Activated T-helper 1 cell treated with anti-CD3 and anti-CD28 coated beads, Interleukin-12 subunit alpha, Interleukin-12 subunit beta, Interleukin-2, Interleukin-4 antibody, amounts not matched to agents 30 ng/mL and 10 ng/mL and 1 ng/mL, durations not matched to agents 14 hours and 24 hours and 36 hours (primary cell): ENCODE measurements at regions not wholly inside any gene's neighbourhood (a gene's known extent, or its start where the extent isn't known, plus 50 kb on each side); places are given as distances from the start of the nearest gene placed in this dataset.
"Not testable (repeated sequence)": the region's sequence is repeated elsewhere in the genome, so short reads cannot be mapped to it uniquely, and the experiment has no call there.

Experiments
- DNase-seq: peaks from one replicate; pipeline ENCODE4 v3.0.0; 2021; ENCODE audit warnings: low spot score
- H3K27ac Mint-ChIP-seq: one replicate; pipeline ENCODE4 v1.8.0; 2021; ENCODE audit warnings: mild to moderate bottlenecking, mixed read lengths
- H3K27me3 Mint-ChIP-seq: one replicate; pipeline ENCODE4 v1.8.0; 2022; ENCODE audit warnings: mild to moderate bottlenecking, moderate library complexity, mixed read lengths; ENCODE audit not compliant: insufficient read depth
- H3K36me3 Mint-ChIP-seq: one replicate; pipeline ENCODE4 v1.8.0; 2021; ENCODE audit warnings: low read depth, mixed read lengths
- H3K4me1 Mint-ChIP-seq: one replicate; pipeline ENCODE4 v1.8.0; 2021; ENCODE audit warnings: low read depth, mixed read lengths
- H3K4me3 Mint-ChIP-seq: one replicate; pipeline ENCODE4 v1.8.0; 2021; ENCODE audit warnings: mild to moderate bottlenecking, moderate library complexity, mixed read lengths
- H3K9me3 Mint-ChIP-seq: one replicate; pipeline ENCODE4 v1.8.0; 2021; ENCODE audit warnings: mixed read lengths
- intact Hi-C: fragments of 100-400 bp; cut with micrococcal nuclease; formaldehyde crosslinking; loops from one replicate; pipeline ENCODE4 v1.15.1; 2024

- Mint-ChIP-seq H3K9me3 (peaks cover 23% of the 10 kb centered on the region), H3K36me3 (no peaks in the 10 kb centered on the region), H3K4me3 (no peak overlapping the region), H3K27ac (no peak overlapping the region), H3K27me3 (no peaks in the 10 kb centered on the region), H3K4me1 (no peaks in the 10 kb centered on the region)
- intact Hi-C loops = no loop called here
- DNase-seq = no peak
Observed at GRCh38 chr4:63080934-63081333, 1328.3 kb downstream of the TECRL start.

DNA sequence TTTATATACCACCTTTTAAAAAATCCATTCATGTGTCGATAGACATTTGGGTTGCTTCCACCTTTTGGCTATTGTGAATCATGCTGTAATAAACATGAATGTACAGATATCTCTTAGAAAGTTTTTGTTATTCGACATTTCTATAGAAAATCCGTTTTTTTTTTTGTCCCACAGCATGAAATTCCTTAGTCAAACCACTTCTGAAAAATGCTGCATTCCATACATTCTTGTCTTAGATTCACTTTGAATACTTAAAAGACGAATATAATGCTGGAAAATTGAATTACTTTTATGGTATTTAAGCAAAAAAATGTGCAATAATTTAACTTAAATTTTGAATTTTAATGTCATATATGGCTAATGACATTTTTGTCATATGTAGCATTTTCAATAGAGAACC is 1345.5 kb downstream of the TECRL start:
- Mint-ChIP-seq H3K4me1 (no peaks in the 10 kb centered on the region), H3K27me3 (no peaks in the 10 kb centered on the region), H3K36me3 (no peaks in the 10 kb centered on the region), H3K27ac (no peak overlapping the region), H3K9me3 (peaks cover 15% of the 10 kb centered on the region), H3K4me3 (no peak overlapping the region)
- DNase-seq = no peak
- intact Hi-C loops = no loop called here

- intact Hi-C loops, H3K27ac Mint-ChIP-seq, DNase-seq, H3K9me3 Mint-ChIP-seq, H3K4me1 Mint-ChIP-seq, H3K4me3 Mint-ChIP-seq, H3K27me3 Mint-ChIP-seq, H3K36me3 Mint-ChIP-seq: not testable (repeated sequence)
Observed at GRCh38 chr4:63062891-63063290, 1346.4 kb downstream of the TECRL start.

DNA sequence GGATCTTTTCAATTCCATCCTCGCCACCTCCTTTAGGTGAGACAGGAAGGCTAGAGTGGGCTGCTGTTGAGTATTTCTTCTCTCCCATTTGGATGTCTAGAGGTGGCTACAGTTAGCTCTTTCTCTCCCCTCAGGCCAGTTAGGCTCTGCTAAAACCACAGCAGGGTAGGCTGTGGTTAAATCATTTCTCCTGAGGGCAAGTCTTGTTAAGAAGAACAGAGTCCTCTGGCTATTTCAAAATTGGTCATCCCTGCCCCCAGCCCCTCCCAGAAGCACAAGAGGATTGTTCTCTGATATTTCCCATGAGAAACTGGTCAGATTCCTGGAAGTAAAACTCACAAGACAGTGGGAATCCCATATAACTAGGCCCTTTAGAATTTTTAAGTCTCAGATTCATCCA is 1359.5 kb downstream of the TECRL start:
- Mint-ChIP-seq H3K4me1 (no peaks in the 10 kb centered on the region), H3K4me3 (no peak overlapping the region), H3K9me3 (peaks cover 15% of the 10 kb centered on the region), H3K27ac (no peak overlapping the region), H3K36me3 (no peaks in the 10 kb centered on the region), H3K27me3 (no peaks in the 10 kb centered on the region)
- no peak for DNase-seq
- intact Hi-C loops = no loop called here

GRCh38 chr4:63049278-63049677 is 1360.0 kb downstream of the TECRL start:
- no peaks in the 10 kb centered on the region for H3K27me3 Mint-ChIP-seq
- H3K36me3 Mint-ChIP-seq = no peaks in the 10 kb centered on the region
- H3K9me3 Mint-ChIP-seq = peaks cover 15% of the 10 kb centered on the region
- no peak overlapping the region for H3K27ac Mint-ChIP-seq
- DNase-seq = no peak
- no peaks in the 10 kb centered on the region for H3K4me1 Mint-ChIP-seq
- intact Hi-C loops = no loop called here
- H3K4me3 Mint-ChIP-seq = no peak overlapping the region

DNA sequence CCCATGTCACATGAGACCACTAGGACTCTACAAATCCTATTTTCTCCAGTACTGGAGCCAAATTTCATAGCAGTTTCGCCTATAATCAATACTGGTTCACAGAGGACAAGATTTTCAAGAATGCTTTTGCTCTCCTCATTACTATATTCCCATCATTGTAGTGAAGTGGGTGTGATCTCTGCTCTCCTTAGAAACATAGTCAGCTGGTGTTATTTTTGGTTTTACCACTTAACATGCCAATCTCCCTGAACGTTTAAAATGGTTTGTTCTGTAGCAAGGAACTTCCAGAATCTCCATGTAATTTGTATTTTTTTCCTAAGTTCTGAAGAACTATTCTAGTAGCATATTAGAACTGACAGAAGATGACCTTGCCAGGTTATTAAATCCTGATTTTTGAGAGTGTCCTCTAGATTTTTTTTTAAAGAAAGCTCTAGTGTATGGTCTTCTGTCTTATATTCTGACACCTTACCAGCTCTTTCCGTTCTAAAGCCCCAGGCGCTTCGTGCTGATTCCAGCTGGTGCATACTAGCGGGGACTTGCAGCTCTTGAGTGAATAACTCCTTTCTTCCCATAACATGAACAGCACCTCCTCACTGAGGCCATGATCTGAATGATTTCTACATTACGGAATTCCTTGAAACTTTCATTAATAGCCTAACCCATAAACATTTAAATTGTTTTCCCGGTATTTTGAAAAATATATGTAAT is 1372.9 kb downstream of the TECRL start:
- Mint-ChIP-seq H3K36me3 (no peaks in the 10 kb centered on the region), H3K27me3 (no peaks in the 10 kb centered on the region), H3K27ac (no peak overlapping the region), H3K9me3 (peaks cover 6% of the 10 kb centered on the region), H3K4me1 (no peaks in the 10 kb centered on the region), H3K4me3 (no peak overlapping the region)
- DNase-seq = no peak
- intact Hi-C loops = no loop called here

DNA sequence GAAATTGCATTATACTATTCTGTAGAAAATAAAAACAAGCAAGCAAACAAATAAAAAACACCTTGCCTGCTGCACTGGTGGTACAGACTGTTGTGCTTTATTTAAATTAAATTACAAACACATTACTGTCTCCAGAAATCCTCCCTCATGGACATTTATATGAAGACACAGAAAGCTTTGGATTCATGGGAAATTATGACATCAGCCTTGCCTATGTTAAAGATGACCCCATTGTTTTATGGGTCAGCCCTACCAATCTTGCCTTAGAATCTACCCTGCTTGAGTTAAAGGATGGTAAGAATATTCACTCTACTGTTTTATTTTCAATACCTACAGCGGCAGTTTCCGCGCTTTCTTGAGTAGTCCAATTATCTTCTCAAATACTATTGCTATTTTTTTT is 1379.9 kb downstream of the TECRL start:
- no peaks in the 10 kb centered on the region for H3K27me3 Mint-ChIP-seq
- H3K9me3 Mint-ChIP-seq = no peaks in the 10 kb centered on the region
- H3K27ac Mint-ChIP-seq = no peak overlapping the region
- no peak for DNase-seq
- no peaks in the 10 kb centered on the region for H3K4me1 Mint-ChIP-seq
- intact Hi-C loops = no loop called here
- no peaks in the 10 kb centered on the region for H3K36me3 Mint-ChIP-seq
- no peak overlapping the region for H3K4me3 Mint-ChIP-seq

- intact Hi-C loops = no loop called here
- no peak for DNase-seq
- no peaks in the 10 kb centered on the region for H3K27me3 Mint-ChIP-seq
- no peaks in the 10 kb centered on the region for H3K36me3 Mint-ChIP-seq
- H3K4me1 Mint-ChIP-seq = no peaks in the 10 kb centered on the region
- peaks cover 3% of the 10 kb centered on the region for H3K9me3 Mint-ChIP-seq
- H3K27ac Mint-ChIP-seq = no peak overlapping the region
- H3K4me3 Mint-ChIP-seq = no peak overlapping the region
Observed at GRCh38 chr4:63020661-63021060, 1388.6 kb downstream of the TECRL start.

DNA sequence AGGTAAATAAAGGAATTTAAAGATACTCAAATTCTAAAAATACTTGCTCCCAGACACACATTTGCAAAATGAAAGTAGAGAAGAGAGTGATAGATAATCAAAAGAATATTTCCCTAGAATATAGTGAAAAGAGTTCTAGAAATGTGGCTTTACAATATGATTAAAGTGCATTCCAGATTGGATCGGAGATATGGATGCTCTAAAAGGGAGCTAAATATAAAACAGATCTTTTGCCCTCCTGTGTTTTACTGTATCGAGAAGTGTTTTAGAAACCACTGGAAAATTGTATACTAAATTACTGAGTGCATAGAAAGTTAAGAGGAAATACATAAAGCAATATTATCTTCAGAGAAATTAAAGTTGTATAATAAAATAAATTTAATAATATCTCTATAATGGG is 1392.0 kb downstream of the TECRL start:
- intact Hi-C loops = no loop called here
- Mint-ChIP-seq H3K27ac (no peak overlapping the region), H3K27me3 (no peaks in the 10 kb centered on the region), H3K36me3 (no peaks in the 10 kb centered on the region), H3K4me3 (no peak overlapping the region), H3K4me1 (no peaks in the 10 kb centered on the region), H3K9me3 (peaks cover 5% of the 10 kb centered on the region)
- DNase-seq = no peak

DNA sequence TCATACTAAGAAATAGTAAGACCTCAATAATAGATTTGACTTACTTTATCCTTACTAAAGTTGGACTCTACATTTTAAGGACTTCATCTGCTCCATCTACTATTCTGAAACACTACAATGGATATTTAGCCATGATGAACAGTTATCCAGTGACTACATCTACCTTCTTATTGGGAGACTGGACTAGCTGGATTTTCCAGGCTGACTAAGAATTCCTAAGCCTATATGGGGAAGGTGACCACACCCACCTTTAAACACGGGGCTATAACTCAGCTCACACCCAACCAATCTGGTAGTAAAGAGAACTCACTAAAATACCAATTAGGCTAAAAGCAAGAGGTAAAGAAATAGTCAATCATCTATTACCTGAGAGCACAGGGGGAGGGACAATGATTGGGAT is 1438.4 kb downstream of the TECRL start:
- Mint-ChIP-seq H3K4me3 (no peak overlapping the region), H3K9me3 (peaks cover 20% of the 10 kb centered on the region), H3K27me3 (no peaks in the 10 kb centered on the region), H3K27ac (no peak overlapping the region), H3K36me3 (no peaks in the 10 kb centered on the region), H3K4me1 (no peaks in the 10 kb centered on the region)
- intact Hi-C loops = no loop called here
- no peak for DNase-seq

DNA sequence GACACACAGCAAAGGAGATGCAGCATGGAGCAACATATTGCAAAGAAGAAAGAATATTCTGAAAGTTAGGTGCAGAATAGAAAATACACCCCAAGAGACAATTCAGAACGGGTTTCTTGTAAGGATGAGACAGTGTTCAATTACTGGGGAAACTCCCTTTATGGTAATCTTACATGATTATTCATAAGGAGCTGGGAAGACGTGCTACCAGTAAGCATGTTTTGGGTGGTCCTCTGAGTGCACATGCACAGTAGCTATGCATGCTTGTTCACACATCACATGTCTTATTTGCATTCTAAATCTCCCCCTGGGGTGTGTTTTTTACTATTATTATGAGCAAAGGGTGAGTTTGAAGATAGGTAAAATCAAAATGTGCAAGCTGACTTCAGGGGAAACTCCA is 1448.8 kb downstream of the TECRL start:
- H3K27me3 Mint-ChIP-seq = no peaks in the 10 kb centered on the region
- no peak overlapping the region for H3K4me3 Mint-ChIP-seq
- H3K27ac Mint-ChIP-seq = no peak overlapping the region
- no peak for DNase-seq
- intact Hi-C loops = no loop called here
- H3K4me1 Mint-ChIP-seq = no peaks in the 10 kb centered on the region
- peaks cover 12% of the 10 kb centered on the region for H3K9me3 Mint-ChIP-seq
- no peaks in the 10 kb centered on the region for H3K36me3 Mint-ChIP-seq

DNA sequence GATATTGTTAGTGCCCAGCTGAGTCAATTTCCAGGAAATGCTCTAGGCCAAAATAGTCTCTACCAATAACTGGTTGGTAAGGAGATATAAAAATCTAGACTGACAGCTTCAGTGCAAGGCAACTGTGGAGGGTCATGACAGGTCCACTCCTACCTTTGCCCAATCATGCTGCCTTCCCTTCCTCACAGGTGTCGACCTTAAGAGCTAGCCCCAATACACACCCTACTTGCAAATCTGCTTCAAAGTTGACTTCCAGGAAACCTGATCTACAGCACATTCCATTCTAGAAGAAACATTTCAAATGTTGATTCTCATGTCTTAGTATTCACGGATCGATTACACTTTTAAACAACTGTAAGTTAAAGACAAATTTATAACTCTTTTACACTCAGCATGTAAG is 1455.5 kb downstream of the TECRL start:
- Mint-ChIP-seq H3K36me3 (no peaks in the 10 kb centered on the region), H3K4me1 (no peaks in the 10 kb centered on the region), H3K27ac (no peak overlapping the region), H3K4me3 (no peak overlapping the region), H3K27me3 (no peaks in the 10 kb centered on the region), H3K9me3 (peaks cover 13% of the 10 kb centered on the region)
- intact Hi-C loops = no loop called here
- DNase-seq = no peak

DNA sequence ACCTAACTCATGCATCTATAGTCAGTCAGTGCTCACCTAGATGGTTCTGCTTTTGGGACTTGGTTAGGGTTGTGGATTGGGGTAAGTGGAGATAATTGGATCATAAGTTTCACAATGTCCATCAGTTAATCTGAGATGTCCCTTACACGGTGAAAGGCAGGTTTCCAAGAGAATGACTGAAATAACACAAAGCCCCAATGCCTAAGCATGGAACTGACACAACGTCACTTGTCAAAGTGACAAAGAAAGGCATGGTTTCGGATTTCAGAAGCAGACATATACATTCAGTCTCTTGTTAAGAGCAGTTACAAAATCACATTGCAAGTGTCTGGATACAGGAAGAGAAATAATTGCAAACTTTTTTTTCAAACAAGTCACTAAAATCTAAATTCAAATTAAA is 1456.9 kb downstream of the TECRL start:
- H3K36me3 Mint-ChIP-seq = no peaks in the 10 kb centered on the region
- no peaks in the 10 kb centered on the region for H3K4me1 Mint-ChIP-seq
- intact Hi-C loops = no loop called here
- no peak overlapping the region for H3K4me3 Mint-ChIP-seq
- no peak overlapping the region for H3K27ac Mint-ChIP-seq
- peaks cover 13% of the 10 kb centered on the region for H3K9me3 Mint-ChIP-seq
- H3K27me3 Mint-ChIP-seq = no peaks in the 10 kb centered on the region
- no peak for DNase-seq

DNA sequence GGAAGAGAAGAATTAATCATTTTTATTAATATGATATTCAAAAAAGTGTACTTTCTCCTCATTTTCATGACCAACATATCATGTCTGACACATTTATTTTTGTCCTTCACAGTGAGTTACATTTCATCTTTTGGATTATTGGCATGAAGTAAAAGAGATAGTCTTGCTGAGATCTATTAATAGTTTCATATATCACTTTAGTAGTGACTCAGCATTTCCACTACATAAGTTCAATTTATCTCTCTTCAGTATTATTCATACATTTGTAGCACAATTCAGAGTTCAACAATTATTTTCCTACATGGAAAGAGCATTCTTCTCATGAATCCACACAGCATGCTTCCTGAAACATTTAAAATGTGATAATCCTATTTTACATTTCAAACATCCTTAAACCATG is 1461.1 kb downstream of the TECRL start:
- Mint-ChIP-seq H3K9me3 (peaks cover 10% of the 10 kb centered on the region), H3K4me1 (no peaks in the 10 kb centered on the region), H3K36me3 (no peaks in the 10 kb centered on the region), H3K4me3 (no peak overlapping the region), H3K27me3 (no peaks in the 10 kb centered on the region), H3K27ac (no peak overlapping the region)
- DNase-seq = no peak
- intact Hi-C loops = no loop called here
